ENCODE measurements at regions not wholly inside any gene's neighbourhood (a gene's known extent, or its start where the extent isn't known, plus 50 kb on each side); places are given as distances from the start of the nearest gene placed in this dataset.
A peak's percentile ranks its signal among the peaks of the same experiment; 100 is the strongest.

GRCh38 chr13:59409211-59409610, 754.5 kb downstream of the DIAPH3 start:
- Histone ChIP-seq H3K4me1 (no peaks in the 10 kb centered on the region), H3K27me3 (no peaks in the 10 kb centered on the region), H3K4me3 (no peak overlapping the region), H3K36me3 (no peaks in the 10 kb centered on the region), H3K27ac (no peak overlapping the region), H3K9me3 (no peaks in the 10 kb centered on the region)
- TF ChIP-seq CTCF (IDR thresholded peaks at IDR 0.05), result no peak
- TF ChIP-seq POLR2A (IDR thresholded peaks at IDR 0.05), result no peak
- DNase-seq, result peak in 1 of 2 donors; percentile 16
- intact Hi-C loops (cut with DNase I; ENCODE audit: low total_unique reads), result no loop called here

GRCh38 chr13:59409634-59410200, 754.0 kb downstream of the DIAPH3 start:
- intact Hi-C loops (cut with DNase I; ENCODE audit: low total_unique reads), result no loop called here
- Histone ChIP-seq H3K9me3 (no peaks in the 10 kb centered on the region), H3K4me1 (no peaks in the 10 kb centered on the region), H3K27me3 (no peaks in the 10 kb centered on the region), H3K4me3 (no peak overlapping the region), H3K27ac (no peak overlapping the region), H3K36me3 (no peaks in the 10 kb centered on the region)
- TF ChIP-seq POLR2A (IDR thresholded peaks at IDR 0.05) (no peak), CTCF (IDR thresholded peaks at IDR 0.05) (no peak)
- DNase-seq, result no peak

- TF ChIP-seq CTCF (IDR thresholded peaks at IDR 0.05), result no peak
- no peak for TF ChIP-seq POLR2A (IDR thresholded peaks at IDR 0.05)
- no peak for DNase-seq
- H3K4me3 ChIP-seq, result no peak overlapping the region
- no peaks in the 10 kb centered on the region for H3K4me1 ChIP-seq
- H3K36me3 ChIP-seq, result no peaks in the 10 kb centered on the region
- H3K27ac ChIP-seq, result no peak overlapping the region
- intact Hi-C loops (cut with DNase I; ENCODE audit: low total_unique reads), result no loop called here
- H3K9me3 ChIP-seq, result no peaks in the 10 kb centered on the region
- H3K27me3 ChIP-seq, result no peaks in the 10 kb centered on the region
These were observed 750.6 kb downstream of the DIAPH3 start for GRCh38 chr13:59413126-59413525.

- intact Hi-C loops (cut with DNase I; ENCODE audit: low total_unique reads), result no loop called here
- no peak overlapping the region for H3K27ac ChIP-seq
- H3K4me1 ChIP-seq, result no peaks in the 10 kb centered on the region
- no peak for DNase-seq
- H3K4me3 ChIP-seq, result no peak overlapping the region
- H3K9me3 ChIP-seq, result no peaks in the 10 kb centered on the region
- no peaks in the 10 kb centered on the region for H3K36me3 ChIP-seq
- H3K27me3 ChIP-seq, result no peaks in the 10 kb centered on the region
- TF ChIP-seq POLR2A (IDR thresholded peaks at IDR 0.05) (no peak), CTCF (IDR thresholded peaks at IDR 0.05) (no peak)
These were observed 749.7 kb downstream of the DIAPH3 start for GRCh38 chr13:59414006-59414405.

GRCh38 chr13:59415498-59415897, 748.2 kb downstream of the DIAPH3 start:
- intact Hi-C loops (cut with DNase I; ENCODE audit: low total_unique reads), result no loop called here
- H3K27ac ChIP-seq, result no peak overlapping the region
- no peak for TF ChIP-seq POLR2A (IDR thresholded peaks at IDR 0.05)
- H3K9me3 ChIP-seq, result no peaks in the 10 kb centered on the region
- no peaks in the 10 kb centered on the region for H3K27me3 ChIP-seq
- DNase-seq, result no peak
- H3K4me1 ChIP-seq, result no peaks in the 10 kb centered on the region
- H3K4me3 ChIP-seq, result no peak overlapping the region
- no peaks in the 10 kb centered on the region for H3K36me3 ChIP-seq

- DNase-seq, result no peak
- Histone ChIP-seq H3K27ac (no peak overlapping the region), H3K4me1 (no peaks in the 10 kb centered on the region), H3K27me3 (no peaks in the 10 kb centered on the region), H3K9me3 (no peaks in the 10 kb centered on the region), H3K4me3 (no peak overlapping the region), H3K36me3 (no peaks in the 10 kb centered on the region)
- intact Hi-C loops (cut with DNase I; ENCODE audit: low total_unique reads), result no loop called here
- no peak for TF ChIP-seq POLR2A (IDR thresholded peaks at IDR 0.05)
- TF ChIP-seq CTCF (IDR thresholded peaks at IDR 0.05), result no peak
These were observed 747.2 kb downstream of the DIAPH3 start for GRCh38 chr13:59416561-59416960.
